Transverse colon (tissue), 4 donors: ENCODE measurements at regions not wholly inside any gene's neighbourhood (a gene's known extent, or its start where the extent isn't known, plus 50 kb on each side); places are given as distances from the start of the nearest gene placed in this dataset.

ENCODE experiments used
- EP300 ChIP-seq: sonication (generic); formaldehyde crosslinking; IDR thresholded peaks from one replicate; pipeline ENCODE4 v1.6.1; 2017; ENCODE audit warnings: antibody characterized with exemption, low read depth
- POLR2A ChIP-seq: fragments of 450-650 bp; IDR thresholded peaks from one replicate; pipeline ENCODE4 v1.6.1; 2016; ENCODE audit warnings: antibody characterized with exemption, mild to moderate bottlenecking, moderate library complexity
- POLR2AphosphoS5 ChIP-seq, 3 donors: sonication (generic); formaldehyde crosslinking; IDR thresholded peaks; one replicate each; pipeline ENCODE4 v1.6.1; 2016; ENCODE audit warnings: antibody characterized with exemption in 3 of 3
- TF ChIP-seq, protein P1 (sequence below), 5 experiments: fragments of 200-600 bp in 3 of 5; fragments of 450-650 bp in 2 of 5; sonication (generic) in 3 of 5; IDR thresholded peaks; 1 replicate in 2 of 5; 2 replicates in 3 of 5; pipeline ENCODE4 v1.5.1; 2016 to 2017; ENCODE audit warnings: antibody characterized with exemption in 5 of 5, inconsistent platforms in 3 of 5, mild to moderate bottlenecking in 2 of 5, moderate library complexity in 1 of 5

GRCh38 chr7:46459942-46460341 lies 538.9 kb upstream of the IGFBP3 start:
- TF ChIP-seq POLR2AphosphoS5 (IDR thresholded peaks at IDR 0.05): no peak
- TF ChIP-seq, protein P1, sequence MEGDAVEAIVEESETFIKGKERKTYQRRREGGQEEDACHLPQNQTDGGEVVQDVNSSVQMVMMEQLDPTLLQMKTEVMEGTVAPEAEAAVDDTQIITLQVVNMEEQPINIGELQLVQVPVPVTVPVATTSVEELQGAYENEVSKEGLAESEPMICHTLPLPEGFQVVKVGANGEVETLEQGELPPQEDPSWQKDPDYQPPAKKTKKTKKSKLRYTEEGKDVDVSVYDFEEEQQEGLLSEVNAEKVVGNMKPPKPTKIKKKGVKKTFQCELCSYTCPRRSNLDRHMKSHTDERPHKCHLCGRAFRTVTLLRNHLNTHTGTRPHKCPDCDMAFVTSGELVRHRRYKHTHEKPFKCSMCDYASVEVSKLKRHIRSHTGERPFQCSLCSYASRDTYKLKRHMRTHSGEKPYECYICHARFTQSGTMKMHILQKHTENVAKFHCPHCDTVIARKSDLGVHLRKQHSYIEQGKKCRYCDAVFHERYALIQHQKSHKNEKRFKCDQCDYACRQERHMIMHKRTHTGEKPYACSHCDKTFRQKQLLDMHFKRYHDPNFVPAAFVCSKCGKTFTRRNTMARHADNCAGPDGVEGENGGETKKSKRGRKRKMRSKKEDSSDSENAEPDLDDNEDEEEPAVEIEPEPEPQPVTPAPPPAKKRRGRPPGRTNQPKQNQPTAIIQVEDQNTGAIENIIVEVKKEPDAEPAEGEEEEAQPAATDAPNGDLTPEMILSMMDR (IDR thresholded peaks at IDR 0.05): no peak
- TF ChIP-seq EP300: no peak
- no peak for TF ChIP-seq POLR2A
